Caco-2 (cell line): ENCODE measurements at regions not wholly inside any gene's neighbourhood (a gene's known extent, or its start where the extent isn't known, plus 50 kb on each side); places are given as distances from the start of the nearest gene placed in this dataset.

Experiments
- BruUV-seq: library from RNA; stranded (reverse); fragments of 400-500 nt; replicated peaks from 2 replicates; lab custom pipeline; 2021; lab: Mats Ljungman, UMichigan
- CTCF ChIA-PET: fragments of 300-600 bp; sonication (Branson Sonifier 250); formaldehyde crosslinking; loops from one replicate; lab custom pipeline; 2022; ENCODE audit warnings: antibody characterized with exemption; lab: Charles Lee
- POLR2A ChIA-PET: fragments of 300-600 bp; sonication (Branson Sonifier 250); formaldehyde crosslinking; loops from one replicate; lab custom pipeline; 2022; ENCODE audit warnings: antibody characterized with exemption; lab: Charles Lee
- DNase-seq, 2 experiments: peaks; one replicate each; pipeline versions ENCODE4 v3.0.0 to v3.0.0-alpha.2; 2020 to 2022
- H3K27me3 ChIP-seq: replicated peaks from 2 replicates; pipeline ENCODE4 v1.6.0; 2011; ENCODE audit warnings: low read length; ENCODE audit not compliant: control insufficient read depth, insufficient read depth
- H3K36me3 ChIP-seq: 2 replicates; pipeline ENCODE4 v1.5.1; 2011; ENCODE audit warnings: low read length; ENCODE audit not compliant: control insufficient read depth, insufficient read depth
- H3K4me1 ChIP-seq: fragments of 250-450 bp; sonication (Bioruptor Pico); 2 replicates; pipeline ENCODE4 v1.5.1; 2020; ENCODE audit warnings: mild to moderate bottlenecking
- H3K4me3 ChIP-seq: 2 replicates; pipeline ENCODE4 v1.5.1; 2011; ENCODE audit warnings: low read depth, mild to moderate bottlenecking, control low read depth, low read length
- H3K9me3 ChIP-seq: fragments of 250-450 bp; sonication (Bioruptor Pico); 2 replicates; pipeline ENCODE4 v1.5.1; 2020; ENCODE audit warnings: mild to moderate bottlenecking, moderate library complexity
- H3K27ac Mint-ChIP-seq: one replicate; pipeline ENCODE4 v1.8.0; 2022; ENCODE audit warnings: mixed read lengths; ENCODE audit not compliant: unreplicated experiment
- H3K27me3 Mint-ChIP-seq: one replicate; pipeline ENCODE4 v1.8.0; 2022; ENCODE audit warnings: mixed read lengths; ENCODE audit not compliant: insufficient read depth, unreplicated experiment
- H3K36me3 Mint-ChIP-seq: one replicate; pipeline ENCODE4 v1.8.0; 2022; ENCODE audit warnings: mild to moderate bottlenecking, mixed read lengths; ENCODE audit not compliant: insufficient read depth, unreplicated experiment
- H3K4me1 Mint-ChIP-seq: one replicate; pipeline ENCODE4 v1.8.0; 2022; ENCODE audit warnings: low read depth, mixed read lengths; ENCODE audit not compliant: unreplicated experiment
- H3K4me3 Mint-ChIP-seq: one replicate; pipeline ENCODE4 v1.8.0; 2022; ENCODE audit warnings: mild to moderate bottlenecking, moderate library complexity, mixed read lengths; ENCODE audit not compliant: unreplicated experiment
- H3K9me3 Mint-ChIP-seq: one replicate; pipeline ENCODE4 v1.8.0; 2022; ENCODE audit warnings: mixed read lengths; ENCODE audit not compliant: unreplicated experiment
- CTCF ChIP-seq, 2 experiments: fragments of 200-600 bp in 1 of 2; IDR thresholded peaks; 1 replicate in 1 of 2; 2 replicates in 1 of 2; pipeline versions ENCODE4 v1.5.1 to v1.8.0; 2011 to 2022; ENCODE audit warnings: antibody characterized with exemption in 1 of 2, control low read depth in 1 of 2, inconsistent platforms in 1 of 2, low read depth in 1 of 2, low read length in 1 of 2, mild to moderate bottlenecking in 1 of 2, moderate library complexity in 1 of 2; ENCODE audit not compliant: insufficient read depth in 1 of 2, severe bottlenecking in 1 of 2, unreplicated experiment in 1 of 2
- intact Hi-C: fragments of 100-400 bp; cut with micrococcal nuclease; formaldehyde crosslinking; loops from one replicate; pipeline ENCODE4 v1.10.0; 2022; ENCODE audit not compliant: unreplicated experiment

GRCh38 chr1:110286564-110286963 lies 52.6 kb upstream of the RBM15 start:
- CTCF ChIA-PET = no interaction called here
- Mint-ChIP-seq H3K27ac (no peak overlapping the region), H3K4me1 (peaks cover 3% of the 10 kb centered on the region), H3K9me3 (no peaks in the 10 kb centered on the region), H3K4me3 (no peak overlapping the region), H3K36me3 (no peaks in the 10 kb centered on the region), H3K27me3 (no peaks in the 10 kb centered on the region)
- POLR2A ChIA-PET = no interaction called here
- no TSS peak for BruUV-seq
- no peaks in the 10 kb centered on the region for H3K4me1 ChIP-seq
- H3K27me3 ChIP-seq = no peaks in the 10 kb centered on the region
- intact Hi-C loops = no loop called here
- no peak for DNase-seq
- no peaks in the 10 kb centered on the region for H3K9me3 ChIP-seq
- no peak for TF ChIP-seq CTCF (IDR thresholded peaks at IDR 0.05; ENCODE audit: insufficient read depth in 1 of 2, low read depth in 1 of 2, low read length in 1 of 2, severe bottlenecking in 1 of 2, unreplicated experiment in 1 of 2)
- no peak overlapping the region for H3K4me3 ChIP-seq
- no peaks in the 10 kb centered on the region for H3K36me3 ChIP-seq

DNA sequence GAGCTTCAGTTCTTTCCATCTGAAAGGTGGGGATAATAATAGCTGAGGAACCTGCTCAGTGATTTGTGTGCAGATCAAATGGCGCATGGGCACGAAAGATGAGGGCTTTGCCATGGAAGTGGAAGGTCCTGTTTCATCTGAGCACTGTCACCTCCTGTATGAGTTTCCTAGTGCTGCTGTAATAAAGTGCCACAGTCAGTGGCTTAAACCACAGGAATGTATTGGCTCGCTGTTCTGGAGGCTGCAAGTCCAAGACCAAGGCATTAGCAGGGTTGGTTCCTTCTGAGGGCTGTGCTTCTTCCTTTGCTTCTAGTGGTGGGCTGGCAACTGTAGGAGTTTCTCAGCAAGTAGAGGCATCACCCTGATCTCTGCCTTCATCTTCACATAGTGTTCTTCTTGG lies 51.1 kb upstream of the RBM15 start:
- ChIA-PET CTCF (interaction anchor here (0.9 kb wide), 1 partner anchor 39 kb away, joined by 4 read pairs; no protein-coding TSS in a partner anchor), POLR2A (no interaction called here)
- Mint-ChIP-seq H3K9me3 (no peaks in the 10 kb centered on the region), H3K27ac (no peak overlapping the region), H3K27me3 (no peaks in the 10 kb centered on the region), H3K36me3 (no peaks in the 10 kb centered on the region), H3K4me3 (no peak overlapping the region), H3K4me1 (peaks cover 12% of the 10 kb centered on the region)
- Histone ChIP-seq H3K27me3 (no peaks in the 10 kb centered on the region), H3K4me3 (no peak overlapping the region), H3K36me3 (no peaks in the 10 kb centered on the region), H3K4me1 (no peaks in the 10 kb centered on the region), H3K9me3 (no peaks in the 10 kb centered on the region)
- no TSS peak for BruUV-seq
- intact Hi-C loops = no loop called here
- no peak for DNase-seq
- no peak for TF ChIP-seq CTCF (IDR thresholded peaks at IDR 0.05; ENCODE audit: insufficient read depth in 1 of 2, low read depth in 1 of 2, low read length in 1 of 2, severe bottlenecking in 1 of 2, unreplicated experiment in 1 of 2)
